D721Med (cell line): ENCODE measurements at regions not wholly inside any gene's neighbourhood (a gene's known extent, or its start where the extent isn't known, plus 50 kb on each side); places are given as distances from the start of the nearest gene placed in this dataset.

ENCODE experiments used
- DNase-seq: peaks from one replicate; pipeline ENCODE4 v3.0.0; 2011; ENCODE audit warnings: low spot score; ENCODE audit not compliant: insufficient read length
- FAIRE-seq: peaks from 2 replicates; lab custom pipeline; 2011; peaks lifted over from hg19 to GRCh38; lab: Jason Lieb, UNC
- TF ChIP-seq, protein P1 (sequence below): IDR thresholded peaks from 2 replicates; pipeline ENCODE4 v1.5.1; 2012; ENCODE audit warnings: mild to moderate bottlenecking, control low read depth; ENCODE audit not compliant: insufficient read depth; ENCODE audit errors: missing control alignments

DNA sequence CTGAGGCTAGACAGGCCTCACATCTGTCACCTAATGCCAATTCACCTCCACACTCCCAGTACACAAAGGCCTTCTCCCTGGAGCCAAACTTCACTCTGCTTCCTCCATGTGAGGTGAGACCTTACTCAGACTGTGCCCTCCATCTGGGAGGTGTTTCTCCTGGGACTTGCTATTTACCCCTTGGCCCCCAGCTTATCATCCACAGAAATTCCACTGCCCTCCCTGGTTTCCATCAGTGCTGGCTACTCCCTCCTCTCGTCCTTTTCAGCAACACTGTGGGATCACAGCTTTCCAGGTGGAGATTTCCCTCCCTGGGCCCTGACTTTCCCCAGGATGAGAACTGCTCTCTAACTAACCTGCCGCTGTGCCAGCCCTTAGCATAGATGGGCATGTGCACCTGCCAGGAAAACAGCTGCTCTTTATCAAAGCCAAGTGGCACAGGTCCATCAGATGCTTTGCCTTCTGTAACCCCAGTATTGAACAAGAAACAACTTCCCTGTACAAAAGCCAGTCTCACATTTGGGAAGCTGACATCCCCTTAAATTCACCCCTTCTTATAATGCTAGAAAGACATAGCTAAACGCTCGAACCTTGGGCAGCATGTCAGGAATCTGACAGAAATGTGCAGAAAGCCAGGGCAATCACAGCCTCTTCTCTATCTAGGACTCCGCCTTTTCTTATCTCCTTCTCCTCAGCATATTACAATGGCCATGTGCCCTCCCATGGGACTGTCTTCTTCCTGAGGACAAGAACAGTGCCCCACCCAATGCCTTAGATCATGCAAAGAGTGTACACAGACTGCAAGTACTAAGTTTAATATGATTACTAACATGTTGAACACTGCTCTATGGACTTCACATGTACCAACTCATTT is 535.5 kb upstream of the ID2 start:
- DNase-seq, result no peak
- no peak for FAIRE-seq
- TF ChIP-seq, protein P1, sequence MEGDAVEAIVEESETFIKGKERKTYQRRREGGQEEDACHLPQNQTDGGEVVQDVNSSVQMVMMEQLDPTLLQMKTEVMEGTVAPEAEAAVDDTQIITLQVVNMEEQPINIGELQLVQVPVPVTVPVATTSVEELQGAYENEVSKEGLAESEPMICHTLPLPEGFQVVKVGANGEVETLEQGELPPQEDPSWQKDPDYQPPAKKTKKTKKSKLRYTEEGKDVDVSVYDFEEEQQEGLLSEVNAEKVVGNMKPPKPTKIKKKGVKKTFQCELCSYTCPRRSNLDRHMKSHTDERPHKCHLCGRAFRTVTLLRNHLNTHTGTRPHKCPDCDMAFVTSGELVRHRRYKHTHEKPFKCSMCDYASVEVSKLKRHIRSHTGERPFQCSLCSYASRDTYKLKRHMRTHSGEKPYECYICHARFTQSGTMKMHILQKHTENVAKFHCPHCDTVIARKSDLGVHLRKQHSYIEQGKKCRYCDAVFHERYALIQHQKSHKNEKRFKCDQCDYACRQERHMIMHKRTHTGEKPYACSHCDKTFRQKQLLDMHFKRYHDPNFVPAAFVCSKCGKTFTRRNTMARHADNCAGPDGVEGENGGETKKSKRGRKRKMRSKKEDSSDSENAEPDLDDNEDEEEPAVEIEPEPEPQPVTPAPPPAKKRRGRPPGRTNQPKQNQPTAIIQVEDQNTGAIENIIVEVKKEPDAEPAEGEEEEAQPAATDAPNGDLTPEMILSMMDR, result no peak

DNA sequence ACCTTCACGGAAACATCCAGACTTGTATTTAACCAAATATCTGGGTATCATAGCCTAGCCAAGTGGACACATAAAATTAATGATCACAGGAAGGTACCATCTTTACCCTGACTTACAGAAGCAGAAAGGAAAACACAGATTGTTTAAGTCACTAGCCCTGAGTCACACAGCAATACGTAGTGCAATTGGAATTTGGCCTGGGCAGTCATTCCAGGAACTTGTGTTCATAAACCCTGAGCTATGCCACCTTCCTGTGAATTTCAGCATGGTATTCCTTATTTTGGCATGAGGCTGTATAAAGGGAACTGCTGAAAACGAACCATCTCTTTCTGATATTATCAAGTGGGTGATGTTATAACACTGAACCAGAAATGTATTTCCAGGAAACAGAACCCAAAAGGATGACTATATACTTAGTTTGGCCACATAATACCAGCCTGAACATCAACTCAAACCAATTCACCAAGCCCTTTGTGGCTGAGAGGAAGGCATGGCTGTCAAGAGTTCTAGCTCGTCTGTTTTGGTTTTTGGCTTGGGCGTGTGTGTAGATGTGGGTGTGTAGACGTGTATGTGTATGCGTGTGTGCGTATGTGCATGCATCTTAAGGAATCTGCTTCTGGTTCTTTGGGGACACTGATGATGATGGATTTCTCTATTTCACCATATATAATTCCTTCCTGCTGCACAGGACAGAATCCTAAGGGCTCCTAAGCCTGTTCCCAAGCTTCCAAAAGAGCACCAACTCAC is 533.4 kb upstream of the ID2 start:
- FAIRE-seq (no peak), DNase-seq (no peak)
- TF ChIP-seq, protein P1, result no peak

DNA sequence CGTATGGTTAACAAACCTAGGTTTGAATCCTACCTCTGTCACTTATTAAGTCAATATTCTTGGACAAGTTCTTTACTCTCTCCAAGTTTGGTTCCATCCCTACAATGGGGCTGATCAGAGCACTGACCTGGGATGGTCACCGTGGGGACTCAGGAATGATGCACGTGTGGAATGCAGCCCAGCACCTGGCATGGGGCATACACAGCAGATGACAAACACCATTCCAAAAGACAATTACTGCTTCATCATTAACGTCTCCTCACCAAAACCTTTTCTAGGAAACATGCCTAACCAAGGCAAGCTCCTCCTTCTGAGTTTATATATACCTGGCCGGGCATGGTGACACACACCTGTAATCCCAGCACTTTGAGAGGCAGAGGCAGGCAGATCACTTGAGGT is 532.9 kb upstream of the ID2 start:
- FAIRE-seq, result no peak
- DNase-seq, result no peak
- TF ChIP-seq, protein P1, result no peak

DNA sequence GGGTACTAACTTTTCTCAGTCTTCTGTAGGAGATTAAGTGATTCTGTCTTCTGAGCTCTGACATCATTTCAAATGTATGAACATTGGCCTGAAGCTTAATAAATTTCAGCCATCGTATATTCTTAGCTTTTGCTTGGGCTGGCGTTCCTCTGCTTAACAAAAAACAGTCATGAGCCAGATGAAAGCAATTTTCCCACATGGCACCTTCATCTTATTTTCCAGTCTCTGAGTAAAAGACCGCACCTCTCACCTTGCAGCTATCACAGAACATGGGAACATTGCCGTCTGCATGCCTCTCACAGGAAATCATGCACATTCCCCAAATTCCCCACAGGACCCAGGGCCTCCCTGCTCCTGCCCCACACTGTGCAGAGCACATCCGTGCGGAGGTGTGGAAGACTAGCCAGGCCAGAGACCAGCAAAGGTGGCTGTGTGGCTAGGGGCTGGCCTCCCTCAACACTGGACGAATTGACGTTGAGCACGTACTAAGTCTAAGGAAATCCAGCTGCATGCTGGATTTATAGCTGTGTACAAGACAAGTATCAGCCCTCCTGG is 531.8 kb upstream of the ID2 start:
- FAIRE-seq, result no peak
- DNase-seq, result no peak
- TF ChIP-seq, protein P1, result no peak

DNA sequence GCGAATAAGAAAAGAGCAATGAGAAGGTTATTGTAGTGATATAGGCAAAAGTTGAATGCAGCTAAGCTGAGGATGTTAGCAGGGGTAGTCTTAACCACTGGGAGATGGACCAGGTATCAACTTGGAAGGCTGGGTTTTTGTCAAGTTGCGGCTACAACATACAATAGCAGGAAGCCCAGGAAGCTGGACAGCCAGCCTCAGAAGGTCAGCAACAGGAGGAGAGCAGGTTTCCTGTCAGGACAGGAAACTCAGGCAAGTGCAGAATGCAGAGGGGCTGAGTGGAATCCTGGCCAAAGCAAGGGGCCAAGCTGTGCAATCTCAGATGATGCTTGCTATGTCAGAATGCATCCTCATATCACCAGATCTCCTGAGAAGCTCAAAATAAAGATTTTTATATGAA is 530.0 kb upstream of the ID2 start:
- DNase-seq (no peak), FAIRE-seq (no peak)
- TF ChIP-seq, protein P1, result no peak

DNA sequence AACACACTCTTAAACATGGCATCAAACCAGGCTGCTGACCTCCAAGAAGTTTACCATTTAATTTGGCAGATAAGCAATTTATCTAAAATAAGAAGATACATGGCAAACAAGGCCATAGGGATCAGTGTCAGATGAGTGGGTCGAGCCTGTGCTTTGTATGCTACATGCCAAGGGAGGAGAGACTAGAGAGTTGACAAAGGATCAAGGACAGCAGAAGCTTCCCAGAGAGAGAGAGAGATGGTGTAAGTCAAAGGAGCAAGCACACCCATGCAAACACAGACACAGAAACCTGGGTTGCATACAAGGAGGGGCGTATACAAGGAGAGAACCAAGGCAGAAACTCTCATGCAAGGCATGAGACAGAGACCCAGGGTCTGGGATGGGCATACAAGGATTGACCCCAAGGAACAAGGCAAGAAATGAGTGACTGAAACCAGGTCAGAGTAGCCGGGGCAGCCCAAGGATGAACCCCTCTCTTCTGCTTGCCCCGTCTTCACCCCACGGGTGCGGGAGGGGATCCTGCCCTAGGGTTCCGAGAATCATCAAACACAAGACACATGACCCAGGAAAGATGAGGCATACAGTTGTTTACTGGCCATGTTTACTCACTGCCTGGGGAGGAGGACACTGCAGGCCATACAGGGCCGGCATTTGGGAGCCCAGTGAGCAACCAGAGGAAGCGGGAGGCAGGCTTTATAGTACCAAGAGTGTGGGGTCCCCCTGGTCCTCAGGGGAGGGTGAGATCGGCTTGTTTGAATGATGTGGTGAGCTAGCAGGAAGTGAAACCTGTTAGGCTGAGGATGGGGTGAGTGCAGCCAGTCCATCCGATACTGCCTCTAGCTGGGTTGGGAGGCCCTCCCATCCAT is 529.2 kb upstream of the ID2 start:
- TF ChIP-seq, protein P1, result no peak
- FAIRE-seq (no peak), DNase-seq (no peak)
